ENCODE measurements at regions not wholly inside any gene's neighbourhood (a gene's known extent, or its start where the extent isn't known, plus 50 kb on each side); places are given as distances from the start of the nearest gene placed in this dataset.

DNA sequence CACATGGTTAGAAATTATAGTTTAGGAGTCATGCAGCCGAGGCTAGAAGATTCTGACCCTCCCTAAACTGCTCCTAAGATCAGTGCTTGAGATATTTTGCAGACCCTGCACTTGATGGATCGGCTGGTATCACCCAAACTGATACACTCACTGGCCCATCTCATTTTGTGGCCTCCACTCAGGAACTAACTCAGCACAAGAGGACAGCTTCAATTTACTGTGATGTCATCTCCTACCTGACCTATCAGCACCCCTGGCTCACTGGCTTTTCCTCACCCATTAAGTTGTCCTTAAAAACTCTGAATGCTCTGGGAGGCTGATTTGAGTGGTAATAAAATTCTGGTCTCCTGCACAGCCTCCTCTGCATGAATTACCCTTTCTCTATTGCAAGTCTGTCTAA lies 450.9 kb downstream of the PCDH10 start:
- H3K9me1 ChIP-seq (replicated peaks; ENCODE audit: control insufficient read depth, extremely low read depth, insufficient read depth, low read length) = no peaks in the 10 kb centered on the region
- no peaks in the 10 kb centered on the region for H3K27me3 ChIP-seq (ENCODE audit: control insufficient read depth in 2 of 2, insufficient read depth in 2 of 2, low read length in 2 of 2)
- no peak for FAIRE-seq
- ChIA-PET CTCF (no interaction called here), POLR2A (no interaction called here)
- intact Hi-C loops (cut with micrococcal nuclease) (no loop called here), dilution Hi-C loops (cut with MboI; ENCODE audit: extremely low pct_ligation_motif_present, low sequenced_read_pairs) (no loop called here)
- DNase-seq (ENCODE audit: low read depth, low spot score) = no peak
- no peak overlapping the region for H3K4me2 ChIP-seq (ENCODE audit: insufficient read depth, low read length)
- no peak overlapping the region for H3K27ac ChIP-seq (ENCODE audit: insufficient read depth, low read depth, low read length)
- H3K4me1 ChIP-seq (ENCODE audit: control insufficient read depth, extremely low read depth, insufficient read depth, low read length) = no peaks in the 10 kb centered on the region
- no peaks in the 10 kb centered on the region for H3K9me3 ChIP-seq (replicated peaks; ENCODE audit: control insufficient read depth, insufficient read depth, low read length)
- no peak overlapping the region for H3K4me3 ChIP-seq (replicated peaks in 1 of 3; ENCODE audit: insufficient read depth in 1 of 3, low read depth in 1 of 3, low read length in 3 of 3)
- no TSS peak for BruUV-seq (replicated peaks)
- TF ChIP-seq JUN (IDR thresholded peaks at IDR 0.05; ENCODE audit: borderline replicate concordance, insufficient read depth, insufficient read length, low read depth) (no peak), MAX (IDR thresholded peaks at IDR 0.05; ENCODE audit: insufficient read depth, insufficient read length) (no peak), EZH2 (IDR thresholded peaks at IDR 0.05; ENCODE audit: borderline replicate concordance, low read depth, low read length, severe bottlenecking) (no peak), CTCF (IDR thresholded peaks at IDR 0.05; ENCODE audit: extremely low read depth in 1 of 2, insufficient read depth in 1 of 2, low read depth in 1 of 2, low read length in 2 of 2) (no peak), MYC (IDR thresholded peaks at IDR 0.05; ENCODE audit: low read depth, low read length) (no peak), FOS (IDR thresholded peaks at IDR 0.05; ENCODE audit: borderline replicate concordance, insufficient read depth, low read length) (no peak), GATA2 (IDR thresholded peaks at IDR 0.05; ENCODE audit: insufficient read depth, insufficient read length, low read depth, low read length) (no peak), POLR2AphosphoS5 (IDR thresholded peaks at IDR 0.05; ENCODE audit: insufficient read depth, low read depth, low read length) (no peak), POLR2A (IDR thresholded peaks at IDR 0.05; ENCODE audit: low read depth, low read length) (no peak)
- no peaks in the 10 kb centered on the region for H3K36me3 ChIP-seq (ENCODE audit: control insufficient read depth in 2 of 2, extremely low read depth in 1 of 2, insufficient read depth in 2 of 2, low read length in 2 of 2)
- no peaks in the 10 kb centered on the region for H3K79me2 ChIP-seq (ENCODE audit: control insufficient read depth, insufficient read depth, low read length)
- no peaks in the 10 kb centered on the region for H4K20me1 ChIP-seq (replicated peaks; ENCODE audit: control insufficient read depth, extremely low read depth, insufficient read depth, low read length)
- no peak overlapping the region for H3K9ac ChIP-seq (replicated peaks; ENCODE audit: extremely low read depth, insufficient read depth, low read length)
- H2AFZ ChIP-seq (ENCODE audit: low read depth, low read length) = no peak overlapping the region
